Muscle of leg (tissue), 3 donors: ENCODE measurements at regions not wholly inside any gene's neighbourhood (a gene's known extent, or its start where the extent isn't known, plus 50 kb on each side); places are given as distances from the start of the nearest gene placed in this dataset.

Experiments
- DNase-seq: peaks from one replicate; pipeline ENCODE4 v3.0.0; 2013
- H3K27ac ChIP-seq: one replicate; pipeline ENCODE4 v1.5.1; 2013; ENCODE audit warnings: mild to moderate bottlenecking, low read length, control low read depth
- H3K27me3 ChIP-seq: one replicate; pipeline ENCODE4 v1.6.1; 2013; ENCODE audit warnings: low read length; ENCODE audit not compliant: control insufficient read depth, insufficient read depth
- H3K36me3 ChIP-seq: one replicate; pipeline ENCODE4 v1.6.1; 2013; ENCODE audit warnings: low read length; ENCODE audit not compliant: control insufficient read depth, insufficient read depth
- H3K4me1 ChIP-seq: one replicate; pipeline ENCODE4 v1.6.1; 2013; ENCODE audit warnings: low read length; ENCODE audit not compliant: control insufficient read depth, insufficient read depth
- H3K4me3 ChIP-seq: one replicate; pipeline ENCODE4 v1.5.1; 2013; ENCODE audit warnings: low read length, control low read depth
- H3K9me3 ChIP-seq: replicated peaks from 2 replicates; pipeline ENCODE4 v1.6.1; 2013; ENCODE audit warnings: low read depth, low read length; ENCODE audit not compliant: control insufficient read depth
- WGBS: methylation state at CpG from one replicate; pipeline ENCODE4 v1.1.5; 2013; ENCODE audit warnings: missing lambda C conversion rate; ENCODE audit not compliant: insufficient coverage; 5-methylcytosine and 5-hydroxymethylcytosine counted together

- H3K27me3 ChIP-seq: peaks cover 4% of the 10 kb centered on the region
- WGBS: 90% methylated on average over 24 of the region's 29 CpGs
- peaks cover 34% of the 10 kb centered on the region for H3K4me1 ChIP-seq
- H3K9me3 ChIP-seq: no peaks in the 10 kb centered on the region
- H3K4me3 ChIP-seq: no peak overlapping the region
- no peaks in the 10 kb centered on the region for H3K36me3 ChIP-seq
- DNase-seq: no peak
- no peak overlapping the region for H3K27ac ChIP-seq
Measured at GRCh38 chr3:194755671-194756459, 70.2 kb downstream of the FAM43A start.

GRCh38 chr3:194756460-194756779 lies 70.7 kb downstream of the FAM43A start:
- H3K4me3 ChIP-seq: no peak overlapping the region
- H3K27ac ChIP-seq: no peak overlapping the region
- no peaks in the 10 kb centered on the region for H3K9me3 ChIP-seq
- 70% methylated on average over 4 of the region's 4 CpGs for WGBS
- DNase-seq: peak; percentile 48
- H3K36me3 ChIP-seq: no peaks in the 10 kb centered on the region
- H3K27me3 ChIP-seq: peaks cover 8% of the 10 kb centered on the region
- peaks cover 40% of the 10 kb centered on the region for H3K4me1 ChIP-seq

- Histone ChIP-seq H3K4me1 (peaks cover 40% of the 10 kb centered on the region), H3K27ac (peak overlapping the region; percentile 57), H3K9me3 (no peaks in the 10 kb centered on the region), H3K4me3 (no peak overlapping the region), H3K36me3 (no peaks in the 10 kb centered on the region), H3K27me3 (peaks cover 11% of the 10 kb centered on the region)
- WGBS: 41% methylated on average over 10 of the region's 10 CpGs
- DNase-seq: peak; percentile 84
Measured at GRCh38 chr3:194756791-194757325, 71.2 kb downstream of the FAM43A start.

GRCh38 chr3:194757647-194758061 lies 72.0 kb downstream of the FAM43A start:
- Histone ChIP-seq H3K9me3 (no peaks in the 10 kb centered on the region), H3K4me3 (no peak overlapping the region), H3K27me3 (peaks cover 11% of the 10 kb centered on the region), H3K36me3 (no peaks in the 10 kb centered on the region), H3K27ac (peak overlapping the region; percentile 57), H3K4me1 (peaks cover 40% of the 10 kb centered on the region)
- no CpG with 5 or more reads among the region's 2 CpGs for WGBS
- DNase-seq: peak; percentile 98

- WGBS: 93% methylated on average over 2 of the region's 2 CpGs
- DNase-seq: no peak
- Histone ChIP-seq H3K27me3 (peaks cover 11% of the 10 kb centered on the region), H3K4me1 (peaks cover 40% of the 10 kb centered on the region), H3K4me3 (no peak overlapping the region), H3K36me3 (no peaks in the 10 kb centered on the region), H3K9me3 (no peaks in the 10 kb centered on the region), H3K27ac (no peak overlapping the region)
Measured at GRCh38 chr3:194758716-194759115, 73.0 kb downstream of the FAM43A start.

- Histone ChIP-seq H3K4me3 (no peak overlapping the region), H3K27ac (no peak overlapping the region), H3K9me3 (no peaks in the 10 kb centered on the region), H3K36me3 (no peaks in the 10 kb centered on the region), H3K4me1 (peaks cover 37% of the 10 kb centered on the region), H3K27me3 (peaks cover 9% of the 10 kb centered on the region)
- no CpG with 5 or more reads among the region's 9 CpGs for WGBS
- DNase-seq: peak; percentile 76
Measured at GRCh38 chr3:194760494-194761137, 74.9 kb downstream of the FAM43A start.

GRCh38 chr3:194761384-194761783 lies 75.7 kb downstream of the FAM43A start:
- Histone ChIP-seq H3K36me3 (no peaks in the 10 kb centered on the region), H3K27me3 (peaks cover 9% of the 10 kb centered on the region), H3K9me3 (no peaks in the 10 kb centered on the region), H3K4me3 (no peak overlapping the region), H3K27ac (no peak overlapping the region), H3K4me1 (peaks cover 29% of the 10 kb centered on the region)
- peak; percentile 79 for DNase-seq
- 13% methylated on average over 3 of the region's 3 CpGs for WGBS

- Histone ChIP-seq H3K36me3 (no peaks in the 10 kb centered on the region), H3K4me3 (no peak overlapping the region), H3K27ac (no peak overlapping the region), H3K9me3 (no peaks in the 10 kb centered on the region), H3K4me1 (peaks cover 17% of the 10 kb centered on the region), H3K27me3 (no peaks in the 10 kb centered on the region)
- no CpG with 5 or more reads among the region's 7 CpGs for WGBS
- no peak for DNase-seq
Measured at GRCh38 chr3:194766845-194767244, 81.2 kb downstream of the FAM43A start.

GRCh38 chr3:194767446-194768207 lies 81.9 kb downstream of the FAM43A start:
- H3K4me3 ChIP-seq: no peak overlapping the region
- WGBS: 83% methylated on average over 3 of the region's 8 CpGs
- H3K9me3 ChIP-seq: no peaks in the 10 kb centered on the region
- H3K27ac ChIP-seq: no peak overlapping the region
- H3K27me3 ChIP-seq: peaks cover 3% of the 10 kb centered on the region
- no peaks in the 10 kb centered on the region for H3K36me3 ChIP-seq
- no peak for DNase-seq
- H3K4me1 ChIP-seq: peaks cover 24% of the 10 kb centered on the region

GRCh38 chr3:194768586-194768985 lies 82.9 kb downstream of the FAM43A start:
- Histone ChIP-seq H3K4me3 (no peak overlapping the region), H3K4me1 (peaks cover 33% of the 10 kb centered on the region), H3K27ac (no peak overlapping the region), H3K27me3 (peaks cover 3% of the 10 kb centered on the region), H3K36me3 (no peaks in the 10 kb centered on the region), H3K9me3 (no peaks in the 10 kb centered on the region)
- 65% methylated on average over 10 of the region's 10 CpGs for whole genome bisulfite sequencing
- DNase-seq: no peak
